ENCODE measurements at regions not wholly inside any gene's neighbourhood (a gene's known extent, or its start where the extent isn't known, plus 50 kb on each side); places are given as distances from the start of the nearest gene placed in this dataset.
"Not testable (repeated sequence)": the region's sequence is repeated elsewhere in the genome, so short reads cannot be mapped to it uniquely, and the experiment has no call there.

- TF ChIP-seq CTCF, POLR2AphosphoS5, POLR2A (IDR thresholded peaks at IDR 0.05): not testable (repeated sequence)
Observed at GRCh38 chr10:42138023-42138422, 500.3 kb downstream of the ZNF33B start.
